ENCODE measurements at regions not wholly inside any gene's neighbourhood (a gene's known extent, or its start where the extent isn't known, plus 50 kb on each side); places are given as distances from the start of the nearest gene placed in this dataset.

GRCh38 chr2:128834880-128835252 is 516.2 kb upstream of the HS6ST1 start:
- no peaks in the 10 kb centered on the region for H3K36me3 Mint-ChIP-seq (ENCODE audit: low read depth)
- no peak overlapping the region for H3K4me3 Mint-ChIP-seq
- no peaks in the 10 kb centered on the region for H3K9me3 Mint-ChIP-seq
- ChIA-PET POLR2A (no interaction called here), CTCF (no interaction called here)
- DNase-seq = no peak
- no peaks in the 10 kb centered on the region for H3K4me1 Mint-ChIP-seq
- H3K27me3 Mint-ChIP-seq = no peaks in the 10 kb centered on the region
- no peak overlapping the region for H3K27ac Mint-ChIP-seq

- Mint-ChIP-seq H3K4me3 (no peak overlapping the region), H3K27ac (no peak overlapping the region), H3K9me3 (no peaks in the 10 kb centered on the region), H3K27me3 (no peaks in the 10 kb centered on the region), H3K36me3 (ENCODE audit: low read depth) (no peaks in the 10 kb centered on the region), H3K4me1 (no peaks in the 10 kb centered on the region)
- ChIA-PET CTCF (no interaction called here), POLR2A (no interaction called here)
- DNase-seq = no peak
Measured at GRCh38 chr2:128835342-128835855, 516.7 kb upstream of the HS6ST1 start.

- POLR2A ChIA-PET = no interaction called here
Measured at GRCh38 chr2:128835974-128836373, 517.3 kb upstream of the HS6ST1 start.

GRCh38 chr2:128836559-128837100 is 518.0 kb upstream of the HS6ST1 start:
- H3K4me1 Mint-ChIP-seq = no peaks in the 10 kb centered on the region
- CTCF ChIA-PET = no interaction called here
- H3K36me3 Mint-ChIP-seq (ENCODE audit: low read depth) = no peaks in the 10 kb centered on the region
- H3K27ac Mint-ChIP-seq = no peak overlapping the region
- no peak for DNase-seq
- no peaks in the 10 kb centered on the region for H3K27me3 Mint-ChIP-seq
- H3K9me3 Mint-ChIP-seq = no peaks in the 10 kb centered on the region
- POLR2A ChIA-PET = no interaction called here
- H3K4me3 Mint-ChIP-seq = no peak overlapping the region

More at GRCh38 chr2:128835974-128836373, 517.3 kb upstream of the HS6ST1 start:
- DNase-seq = no peak
- Mint-ChIP-seq H3K4me1 (no peaks in the 10 kb centered on the region), H3K4me3 (no peak overlapping the region), H3K27me3 (no peaks in the 10 kb centered on the region), H3K27ac (no peak overlapping the region), H3K9me3 (no peaks in the 10 kb centered on the region), H3K36me3 (ENCODE audit: low read depth) (no peaks in the 10 kb centered on the region)
- CTCF ChIA-PET = no interaction called here

DNA sequence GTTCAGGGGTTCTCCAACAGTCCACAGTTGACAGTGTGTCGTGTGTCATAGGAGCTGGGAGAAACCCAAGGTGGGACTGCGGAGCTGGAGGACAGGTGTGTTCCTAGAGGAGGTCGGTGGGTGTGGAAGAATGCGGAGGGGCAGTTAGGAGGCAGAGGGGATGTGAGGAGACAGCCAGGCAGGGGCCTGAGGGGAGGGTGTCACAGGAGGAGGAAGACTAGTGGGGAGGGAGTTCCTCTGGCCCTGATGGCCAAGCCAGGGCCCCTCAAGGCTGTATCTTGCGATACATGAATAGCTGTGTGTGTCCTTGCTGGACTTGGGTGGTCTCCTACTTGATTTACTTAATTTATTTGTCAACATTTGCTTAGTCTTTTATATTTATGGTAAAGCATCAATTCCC is 519.6 kb upstream of the HS6ST1 start:
- no peak overlapping the region for H3K4me3 Mint-ChIP-seq
- ChIA-PET POLR2A (no interaction called here), CTCF (no interaction called here)
- DNase-seq = no peak
- H3K9me3 Mint-ChIP-seq = no peaks in the 10 kb centered on the region
- H3K36me3 Mint-ChIP-seq (ENCODE audit: low read depth) = no peaks in the 10 kb centered on the region
- no peaks in the 10 kb centered on the region for H3K4me1 Mint-ChIP-seq
- H3K27me3 Mint-ChIP-seq = no peaks in the 10 kb centered on the region
- H3K27ac Mint-ChIP-seq = no peak overlapping the region

DNA sequence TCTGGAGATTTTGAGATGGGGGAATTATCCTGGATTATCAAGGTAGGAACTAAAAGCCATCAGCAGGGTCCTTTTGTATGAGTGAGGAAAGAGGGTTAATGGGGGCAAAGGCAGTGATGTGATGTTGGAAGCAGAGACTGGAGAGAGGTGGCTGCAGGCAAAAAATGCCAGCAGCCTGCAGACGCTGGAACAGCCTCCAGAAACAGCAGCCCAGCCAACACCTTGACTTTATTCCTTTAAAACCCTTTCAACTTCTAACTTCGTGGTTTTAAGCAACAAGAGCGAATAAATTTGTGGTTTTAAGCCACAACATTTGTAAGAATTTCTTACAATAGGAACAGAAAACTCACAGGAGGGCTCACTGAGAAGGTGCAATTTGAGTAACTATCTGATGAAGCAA is 523.1 kb upstream of the HS6ST1 start:
- DNase-seq = no peak
- H3K4me1 Mint-ChIP-seq = no peaks in the 10 kb centered on the region
- no peaks in the 10 kb centered on the region for H3K9me3 Mint-ChIP-seq
- H3K4me3 Mint-ChIP-seq = no peak overlapping the region
- CTCF ChIA-PET = no interaction called here
- H3K36me3 Mint-ChIP-seq (ENCODE audit: low read depth) = no peaks in the 10 kb centered on the region
- POLR2A ChIA-PET = no interaction called here
- no peaks in the 10 kb centered on the region for H3K27me3 Mint-ChIP-seq
- no peak overlapping the region for H3K27ac Mint-ChIP-seq

GRCh38 chr2:128867311-128867710 is 548.6 kb upstream of the HS6ST1 start:
- POLR2A ChIA-PET = no interaction called here
- Mint-ChIP-seq H3K9me3 (peaks cover 2% of the 10 kb centered on the region), H3K36me3 (ENCODE audit: low read depth) (no peaks in the 10 kb centered on the region), H3K27me3 (no peaks in the 10 kb centered on the region), H3K27ac (no peak overlapping the region), H3K4me1 (no peaks in the 10 kb centered on the region), H3K4me3 (no peak overlapping the region)
- CTCF ChIA-PET = no interaction called here
- DNase-seq = no peak

DNA sequence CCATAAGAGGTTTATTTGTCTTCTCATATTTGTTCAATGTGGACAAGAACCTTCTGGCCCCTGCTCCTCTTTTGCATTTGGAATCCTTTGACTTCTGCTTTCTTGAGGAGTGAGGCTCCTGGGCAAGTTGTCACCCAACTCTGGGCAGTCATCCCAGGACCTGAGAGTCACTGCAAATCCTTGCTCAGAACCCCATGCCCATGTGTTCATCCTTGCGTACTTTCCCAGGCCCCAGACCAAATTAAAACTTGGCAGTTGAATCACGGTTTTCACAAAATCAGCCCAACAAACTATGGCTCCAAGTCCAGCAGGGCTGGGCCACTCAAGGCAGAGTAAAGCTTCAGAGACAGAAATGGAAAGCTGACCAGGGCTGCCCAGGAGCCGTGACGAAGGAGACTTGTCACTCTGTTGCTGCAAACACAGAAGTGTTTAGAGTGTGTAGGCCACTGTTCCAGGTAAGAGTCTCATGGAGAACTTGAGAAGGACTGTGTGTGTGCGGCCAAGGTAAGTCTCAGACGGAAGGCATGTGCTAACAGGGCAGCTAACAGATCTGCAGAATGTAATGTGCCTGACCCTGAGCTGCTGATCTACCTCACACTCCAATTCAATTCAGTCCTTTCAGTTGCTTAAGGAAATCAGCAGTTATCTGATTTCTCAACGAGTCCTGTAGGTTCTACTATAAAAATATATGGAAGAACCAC is 549.4 kb upstream of the HS6ST1 start:
- no peaks in the 10 kb centered on the region for H3K4me1 Mint-ChIP-seq
- CTCF ChIA-PET = no interaction called here
- DNase-seq = no peak
- POLR2A ChIA-PET = no interaction called here
- peaks cover 2% of the 10 kb centered on the region for H3K9me3 Mint-ChIP-seq
- no peak overlapping the region for H3K4me3 Mint-ChIP-seq
- no peaks in the 10 kb centered on the region for H3K36me3 Mint-ChIP-seq (ENCODE audit: low read depth)
- H3K27ac Mint-ChIP-seq = no peak overlapping the region
- no peaks in the 10 kb centered on the region for H3K27me3 Mint-ChIP-seq

DNA sequence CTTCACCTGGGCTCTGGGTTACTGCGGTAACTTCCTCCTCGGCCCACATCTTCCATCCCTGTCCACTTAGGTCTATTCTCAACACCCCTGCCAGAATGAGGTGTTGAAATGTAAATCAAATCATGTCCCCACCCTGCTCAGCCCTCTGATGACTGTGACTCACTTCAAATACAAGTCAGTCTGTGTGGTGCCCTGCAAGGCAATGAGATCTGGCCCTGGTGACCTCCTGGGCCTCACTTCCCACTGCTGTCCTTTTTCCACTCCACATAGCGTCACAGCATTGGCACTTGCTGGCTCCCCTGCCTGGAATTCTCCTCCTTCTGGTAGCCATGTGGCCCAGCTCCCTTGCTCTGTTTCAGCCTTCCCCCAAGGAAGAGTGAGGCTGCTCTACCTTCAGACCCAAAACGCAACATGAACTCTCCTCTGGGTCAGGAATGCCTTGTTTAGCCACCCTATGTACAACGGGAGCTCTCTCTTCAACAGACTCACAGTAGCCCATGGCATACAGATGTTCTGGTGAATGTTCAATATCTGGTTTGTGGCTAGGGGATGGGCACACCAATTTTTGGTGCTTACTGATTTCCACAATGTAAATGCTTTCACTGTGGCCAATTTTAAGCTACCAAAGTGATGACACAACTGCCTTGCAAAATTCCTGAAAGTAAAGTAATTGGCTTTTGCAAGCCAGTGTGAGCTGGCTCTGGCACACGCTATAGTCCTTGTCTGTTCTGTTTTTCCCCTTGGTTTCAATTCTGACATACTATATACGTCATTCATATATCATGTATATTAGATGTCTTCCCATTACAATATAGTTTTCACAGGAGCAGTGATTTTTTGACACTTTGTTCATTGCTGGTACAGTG is 550.3 kb upstream of the HS6ST1 start:
- ChIA-PET POLR2A (no interaction called here), CTCF (no interaction called here)
- Mint-ChIP-seq H3K4me3 (no peak overlapping the region), H3K27me3 (no peaks in the 10 kb centered on the region), H3K36me3 (ENCODE audit: low read depth) (no peaks in the 10 kb centered on the region), H3K27ac (no peak overlapping the region), H3K9me3 (peaks cover 2% of the 10 kb centered on the region), H3K4me1 (no peaks in the 10 kb centered on the region)
- DNase-seq = no peak

GRCh38 chr2:128874608-128875007 is 555.9 kb upstream of the HS6ST1 start:
- Mint-ChIP-seq H3K9me3 (no peaks in the 10 kb centered on the region), H3K36me3 (ENCODE audit: low read depth) (no peaks in the 10 kb centered on the region), H3K4me3 (no peak overlapping the region), H3K27ac (no peak overlapping the region), H3K27me3 (no peaks in the 10 kb centered on the region), H3K4me1 (no peaks in the 10 kb centered on the region)
- POLR2A ChIA-PET = no interaction called here
- DNase-seq = no peak
- CTCF ChIA-PET = no interaction called here

GRCh38 chr2:128876986-128877983 is 558.6 kb upstream of the HS6ST1 start:
- H3K9me3 Mint-ChIP-seq = peaks cover 2% of the 10 kb centered on the region

DNA sequence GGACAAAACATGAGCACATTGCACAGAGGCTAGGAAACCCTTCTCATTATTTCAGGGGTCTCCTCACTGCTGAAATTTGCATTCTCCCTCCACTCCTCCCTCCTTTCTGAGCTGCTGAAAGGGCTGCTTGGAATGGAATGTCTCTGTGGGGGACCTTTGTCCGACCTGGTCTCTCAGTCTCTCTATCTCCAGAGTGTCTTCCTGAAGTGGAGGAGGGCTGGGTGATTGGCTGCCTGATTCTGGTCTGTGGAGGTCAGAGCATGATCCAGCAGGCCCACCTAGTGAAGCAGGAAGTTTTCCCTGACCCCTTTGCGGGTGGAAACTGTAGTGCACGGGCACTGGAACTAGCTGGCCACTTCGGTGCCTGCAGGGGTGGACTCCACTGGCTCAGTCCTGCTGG is 560.5 kb upstream of the HS6ST1 start:
- H3K9me3 Mint-ChIP-seq = peaks cover 2% of the 10 kb centered on the region
- no peak for DNase-seq
- no peaks in the 10 kb centered on the region for H3K36me3 Mint-ChIP-seq (ENCODE audit: low read depth)
- H3K27ac Mint-ChIP-seq = no peak overlapping the region
- ChIA-PET CTCF (no interaction called here), POLR2A (no interaction called here)
- no peak overlapping the region for H3K4me3 Mint-ChIP-seq
- no peaks in the 10 kb centered on the region for H3K4me1 Mint-ChIP-seq
- H3K27me3 Mint-ChIP-seq = no peaks in the 10 kb centered on the region

More at GRCh38 chr2:128876986-128877983, 558.6 kb upstream of the HS6ST1 start:
- DNase-seq = no peak
- CTCF ChIA-PET = no interaction called here
- H3K4me1 Mint-ChIP-seq = no peaks in the 10 kb centered on the region
- POLR2A ChIA-PET = no interaction called here
- H3K27ac Mint-ChIP-seq = no peak overlapping the region
- no peak overlapping the region for H3K4me3 Mint-ChIP-seq
- no peaks in the 10 kb centered on the region for H3K36me3 Mint-ChIP-seq (ENCODE audit: low read depth)
- H3K27me3 Mint-ChIP-seq = no peaks in the 10 kb centered on the region

DNA sequence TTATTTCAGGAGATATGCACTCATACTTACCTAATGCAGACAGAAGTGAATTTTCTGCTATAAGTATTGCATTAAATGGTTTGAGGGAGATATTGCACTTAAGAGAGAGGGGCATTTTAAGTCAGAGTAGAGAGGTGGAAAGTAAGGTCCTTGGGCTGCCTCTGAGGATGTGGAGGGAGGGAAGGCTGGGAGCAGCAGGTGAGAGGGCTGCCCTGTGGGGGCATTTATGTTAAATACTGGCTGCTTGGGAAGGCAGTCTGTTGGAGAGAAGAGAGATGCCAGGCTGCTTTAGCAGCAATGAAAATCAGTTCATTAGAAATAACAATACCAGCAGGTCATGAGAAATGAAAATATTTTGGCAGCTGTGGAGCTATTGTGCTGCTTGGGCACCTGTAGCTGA is 576.2 kb upstream of the HS6ST1 start:
- no peaks in the 10 kb centered on the region for H3K4me1 Mint-ChIP-seq
- H3K4me3 Mint-ChIP-seq = no peak overlapping the region
- CTCF ChIA-PET = no interaction called here

More for the DNA sequence above, 576.2 kb upstream of the HS6ST1 start:
- no peak for DNase-seq
- POLR2A ChIA-PET = no interaction called here
- H3K27me3 Mint-ChIP-seq = no peaks in the 10 kb centered on the region
- H3K27ac Mint-ChIP-seq = no peak overlapping the region
- H3K36me3 Mint-ChIP-seq (ENCODE audit: low read depth) = no peaks in the 10 kb centered on the region
- no peaks in the 10 kb centered on the region for H3K9me3 Mint-ChIP-seq

Data from activated CD4-positive, alpha-beta memory T cell treated with anti-CD3 and anti-CD28 coated beads, Interleukin-2, amount 10 ng/mL, durations not matched to agents 7 days and 5 days (primary cell).